Loucy (cell line): ENCODE measurements at regions not wholly inside any gene's neighbourhood (a gene's known extent, or its start where the extent isn't known, plus 50 kb on each side); places are given as distances from the start of the nearest gene placed in this dataset.
"Not testable (repeated sequence)": the region's sequence is repeated elsewhere in the genome, so short reads cannot be mapped to it uniquely, and the experiment has no call there.

Experiments used
- H2AFZ ChIP-seq: fragments of 200-600 bp; sonication (generic); 2 replicates; pipeline ENCODE4 v1.6.0; 2016; ENCODE audit warnings: antibody characterized with exemption, mild to moderate bottlenecking, low read length, moderate library complexity
- H3F3A ChIP-seq: fragments of 200-600 bp; 2 replicates; pipeline ENCODE4 v1.6.0; 2016; ENCODE audit warnings: antibody characterized with exemption, low read depth, mild to moderate bottlenecking
- H3K27me3 ChIP-seq: fragments of 200-600 bp; sonication (generic); 2 replicates; pipeline ENCODE4 v1.6.1; 2014; ENCODE audit warnings: low read length, mild to moderate bottlenecking; ENCODE audit not compliant: insufficient read depth, poor library complexity, severe bottlenecking
- H3K36me3 ChIP-seq: fragments of 200-600 bp; sonication (generic); 2 replicates; pipeline ENCODE4 v1.6.1; 2016; ENCODE audit warnings: low read length; ENCODE audit not compliant: insufficient read depth
- H3K4me1 ChIP-seq: fragments of 200-600 bp; sonication (generic); 2 replicates; pipeline ENCODE4 v1.5.1; 2014; ENCODE audit warnings: low read length, mild to moderate bottlenecking; ENCODE audit not compliant: insufficient read depth, poor library complexity, severe bottlenecking
- H3K4me2 ChIP-seq: fragments of 200-600 bp; sonication (generic); 2 replicates; pipeline ENCODE4 v1.6.0; 2014; ENCODE audit warnings: antibody characterized with exemption, low read length, low read depth, mild to moderate bottlenecking; ENCODE audit not compliant: poor library complexity, severe bottlenecking
- H3K4me3 ChIP-seq: fragments of 200-600 bp; sonication (generic); 2 replicates; pipeline ENCODE4 v1.5.1; 2014; ENCODE audit warnings: low read length, mild to moderate bottlenecking, mixed read lengths; ENCODE audit not compliant: poor library complexity, severe bottlenecking
- H3K79me2 ChIP-seq: fragments of 200-600 bp; sonication (generic); 2 replicates; pipeline ENCODE4 v1.6.1; 2014; ENCODE audit warnings: low read length; ENCODE audit not compliant: insufficient read depth
- H3K9ac ChIP-seq: fragments of 200-600 bp; sonication (generic); 2 replicates; pipeline ENCODE4 v1.6.0; 2014; ENCODE audit warnings: mild to moderate bottlenecking, low read depth, low read length, moderate library complexity; ENCODE audit not compliant: poor library complexity, severe bottlenecking
- H3K9me2 ChIP-seq: fragments of 200-600 bp; sonication (generic); replicated peaks from 2 replicates; pipeline ENCODE4 v1.6.1; 2016; ENCODE audit warnings: low read depth, low read length, mixed read lengths
- H3K9me3 ChIP-seq: fragments of 200-600 bp; sonication (generic); 2 replicates; pipeline ENCODE4 v1.6.1; 2014; ENCODE audit warnings: mild to moderate bottlenecking, antibody characterized with exemption, low read length, low read depth; ENCODE audit not compliant: insufficient read depth
- H4K20me1 ChIP-seq: fragments of 200-600 bp; sonication (generic); 2 replicates; pipeline ENCODE4 v1.6.0; 2014; ENCODE audit warnings: antibody characterized with exemption, low read length, mild to moderate bottlenecking; ENCODE audit not compliant: insufficient read depth, poor library complexity, severe bottlenecking
- CTCF ChIP-seq: fragments of 200-600 bp; sonication (generic); conservative IDR thresholded peaks from 2 replicates; pipeline ENCODE4 v1.5.1; 2014; ENCODE audit warnings: mild to moderate bottlenecking, antibody characterized with exemption, low read length
- EZH2phosphoT487 ChIP-seq: fragments of 200-600 bp; IDR thresholded peaks from 2 replicates; pipeline ENCODE4 v1.6.1; 2018; ENCODE audit warnings: antibody characterized with exemption, mild to moderate bottlenecking, moderate library complexity, borderline replicate concordance

DNA sequence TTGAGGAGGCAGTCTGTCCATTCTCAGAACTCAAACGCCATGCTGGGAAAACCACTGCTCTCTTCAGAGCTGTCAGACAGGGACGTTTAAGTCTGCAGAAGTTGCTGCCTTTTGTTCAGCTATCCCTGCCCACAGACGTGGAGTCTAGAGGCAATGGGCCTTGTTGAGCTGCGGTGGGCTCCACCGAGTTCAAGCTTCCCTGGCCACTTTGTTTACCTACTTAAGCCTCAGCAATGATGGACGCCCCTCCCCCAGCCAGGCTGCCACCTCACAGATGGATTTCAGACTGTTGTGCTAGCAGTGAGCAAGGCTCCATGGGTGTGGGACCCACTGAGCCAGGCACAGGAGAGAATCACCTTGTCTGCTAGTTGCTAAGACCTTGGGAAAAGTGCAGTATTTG, 375.1 kb downstream of the ZNF33B start:
- not testable (repeated sequence) for H2AFZ ChIP-seq, H3K4me1 ChIP-seq, H3K4me3 ChIP-seq, H3K9me3 ChIP-seq, H3K79me2 ChIP-seq, H3K27me3 ChIP-seq, H3K9ac ChIP-seq, H4K20me1 ChIP-seq, H3F3A ChIP-seq, H3K9me2 ChIP-seq, H3K36me3 ChIP-seq, H3K4me2 ChIP-seq

DNA sequence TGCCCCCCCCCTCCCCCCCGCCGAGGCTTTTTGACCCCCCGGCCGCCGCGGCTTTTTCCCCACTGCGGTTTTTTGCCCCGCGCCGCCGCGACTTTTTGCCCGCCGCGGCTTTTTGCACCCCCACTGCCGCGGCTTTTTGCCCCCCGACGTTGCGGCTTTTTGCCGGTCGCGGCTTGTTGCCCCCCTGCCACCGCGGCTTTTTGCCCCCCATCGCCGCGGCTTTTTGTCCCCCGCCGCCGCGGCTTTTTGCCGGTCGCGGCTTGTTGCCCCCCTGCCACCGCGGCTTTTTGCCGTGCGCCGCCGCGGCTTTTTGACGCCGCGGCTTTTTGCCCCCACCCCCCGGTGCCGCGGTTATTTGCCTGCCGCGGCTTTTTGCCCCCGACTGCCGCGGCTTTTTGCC, 395.4 kb downstream of the ZNF33B start:
- not testable (repeated sequence) for H3K4me2 ChIP-seq, H3K36me3 ChIP-seq, H3K79me2 ChIP-seq, H2AFZ ChIP-seq, H3K9ac ChIP-seq, H4K20me1 ChIP-seq, H3K9me2 ChIP-seq, H3K27me3 ChIP-seq, H3F3A ChIP-seq, H3K4me1 ChIP-seq, H3K9me3 ChIP-seq, H3K4me3 ChIP-seq

DNA sequence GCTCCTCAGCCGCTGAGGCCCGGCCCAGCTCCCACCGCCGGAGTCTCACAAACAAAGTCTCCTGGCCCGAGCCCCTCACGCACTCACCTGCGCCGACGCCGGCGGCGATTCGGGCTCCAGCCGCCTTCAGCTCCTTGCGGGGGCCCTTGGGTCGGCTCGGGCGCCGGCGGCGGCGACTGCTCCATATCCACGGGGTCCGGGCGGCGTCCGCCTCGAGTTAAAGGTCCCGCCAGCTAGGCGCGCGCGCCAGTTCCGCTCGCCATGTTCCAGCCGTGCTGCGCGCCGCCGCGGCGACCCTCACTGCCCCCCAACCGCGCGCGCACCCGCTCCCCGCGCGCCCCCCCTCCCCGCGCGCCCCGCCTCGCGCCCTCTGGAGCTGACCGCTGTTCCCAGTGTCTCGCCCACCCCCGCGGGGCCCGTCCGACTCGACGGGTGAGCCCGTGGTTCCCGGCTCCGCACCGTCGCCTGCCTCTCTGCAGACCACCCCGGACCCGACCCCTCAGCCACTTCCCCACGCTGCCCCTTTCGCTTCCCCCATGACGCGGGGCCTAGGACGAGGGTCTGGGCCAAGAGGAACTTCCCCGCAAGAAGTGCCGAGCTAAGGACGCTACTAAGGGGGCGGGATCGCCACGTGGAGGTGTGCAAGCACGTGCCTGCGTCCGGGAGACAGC, 396.1 kb downstream of the ZNF33B start:
- no peaks in the 10 kb centered on the region for H4K20me1 ChIP-seq
- H3K79me2 ChIP-seq = no peaks in the 10 kb centered on the region
- H3K27me3 ChIP-seq = no peaks in the 10 kb centered on the region
- no peaks in the 10 kb centered on the region for H3K4me1 ChIP-seq
- no peak overlapping the region for H3K9ac ChIP-seq
- H3K9me3 ChIP-seq = no peaks in the 10 kb centered on the region
- H3K4me3 ChIP-seq = no peak overlapping the region
- no peak overlapping the region for H3K4me2 ChIP-seq
- H3K9me2 ChIP-seq = no peaks in the 10 kb centered on the region
- H2AFZ ChIP-seq = no peak overlapping the region
- no peaks in the 10 kb centered on the region for H3K36me3 ChIP-seq
- no peaks in the 10 kb centered on the region for H3F3A ChIP-seq
- TF ChIP-seq CTCF (no peak), EZH2phosphoT487 (no peak)

DNA sequence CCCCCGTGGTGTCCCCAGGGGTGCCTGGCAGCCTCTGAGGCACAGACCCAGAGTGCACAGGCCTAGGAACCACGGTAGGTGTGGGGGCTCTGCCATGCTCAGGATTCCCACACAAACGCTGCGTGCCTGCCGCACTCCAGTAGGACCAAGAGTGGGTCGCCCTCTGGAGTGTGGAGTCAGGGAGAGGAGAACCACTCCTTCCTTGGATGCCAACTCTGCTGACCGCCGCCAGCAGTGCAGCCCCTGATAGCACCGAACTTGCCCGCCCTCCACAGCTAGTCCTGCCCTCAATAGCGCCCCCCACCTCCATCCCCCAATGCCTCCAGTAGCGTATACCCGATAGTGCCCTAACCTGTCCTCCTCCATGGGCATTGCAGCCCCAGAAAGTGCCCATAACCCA, 402.0 kb downstream of the ZNF33B start:
- not testable (repeated sequence) for H3K4me3 ChIP-seq, H3K4me1 ChIP-seq, H3K36me3 ChIP-seq, H3K27me3 ChIP-seq, H2AFZ ChIP-seq, H3K4me2 ChIP-seq, H3K9me2 ChIP-seq, H4K20me1 ChIP-seq, H3K79me2 ChIP-seq, H3K9me3 ChIP-seq, H3F3A ChIP-seq, H3K9ac ChIP-seq

- H4K20me1 ChIP-seq, H3K9me2 ChIP-seq, H3K27me3 ChIP-seq, H3K4me1 ChIP-seq, H3K9me3 ChIP-seq, H3K79me2 ChIP-seq, H2AFZ ChIP-seq, H3K9ac ChIP-seq, H3K4me2 ChIP-seq, H3K36me3 ChIP-seq, H3K4me3 ChIP-seq, H3F3A ChIP-seq: not testable (repeated sequence)
Measured at GRCh38 chr10:42235736-42236135, 402.6 kb downstream of the ZNF33B start.

GRCh38 chr10:42235241-42235640, 403.1 kb downstream of the ZNF33B start:
- not testable (repeated sequence) for H3K4me2 ChIP-seq, H2AFZ ChIP-seq, H3K36me3 ChIP-seq, H3F3A ChIP-seq, H4K20me1 ChIP-seq, H3K79me2 ChIP-seq, H3K4me3 ChIP-seq, H3K9me3 ChIP-seq, H3K27me3 ChIP-seq, H3K9me2 ChIP-seq, H3K4me1 ChIP-seq, H3K9ac ChIP-seq

GRCh38 chr10:42234506-42234905, 403.9 kb downstream of the ZNF33B start:
- H3K9me3 ChIP-seq, H3K27me3 ChIP-seq, H4K20me1 ChIP-seq, H3K4me3 ChIP-seq, H3F3A ChIP-seq, H3K9ac ChIP-seq, H3K4me1 ChIP-seq, H3K4me2 ChIP-seq, H3K9me2 ChIP-seq, H3K79me2 ChIP-seq, H3K36me3 ChIP-seq, H2AFZ ChIP-seq: not testable (repeated sequence)
